HepG2 (cell line): ENCODE measurements at regions not wholly inside any gene's neighbourhood (a gene's known extent, or its start where the extent isn't known, plus 50 kb on each side); places are given as distances from the start of the nearest gene placed in this dataset.

ENCODE experiments used
- ATAC-seq: fragments of 200-7000 bp; cut with Tn5 transposase; 3 replicates; pipeline ENCODE4 v1.9.1; 2020; ENCODE audit warnings: mild to moderate bottlenecking, moderate library complexity
- BruUV-seq: library from RNA; stranded (reverse); fragments of 400-500 nt; replicated peaks from 2 replicates; lab custom pipeline; 2021; lab: Mats Ljungman, UMichigan
- CTCF ChIA-PET: fragments of 300-600 bp; formaldehyde crosslinking; extraction: SDS; loops from one replicate; lab custom pipeline; 2021; ENCODE audit warnings: low total read pairs, inconsistent platforms, low intra/inter-chr PET ratio; lab: Yijun Ruan, JAX
- POLR2A ChIA-PET: fragments of 350-600 bp; sonication (Branson Sonifier 250); formaldehyde crosslinking; loops from one replicate; lab custom pipeline; 2020; ENCODE audit warnings: antibody characterized with exemption, inconsistent platforms; lab: Yijun Ruan, JAX
- DNase-seq: peaks from one replicate; pipeline ENCODE4 v3.0.0-alpha.2; 2015; ENCODE audit warnings: low spot score
- FAIRE-seq: peaks from 3 replicates; lab custom pipeline; 2011; peaks lifted over from hg19 to GRCh38; lab: Jason Lieb, UNC
- H2AFZ ChIP-seq: one replicate; pipeline ENCODE4 v1.6.1; 2011; ENCODE audit warnings: low read length, inconsistent platforms
- H3K27ac ChIP-seq: fragments of 300-600 bp; 3 replicates; pipeline ENCODE4 v1.8.0; 2011; ENCODE audit warnings: mixed run types, mild to moderate bottlenecking, mixed read lengths, low read length, inconsistent platforms; ENCODE audit not compliant: insufficient read depth; ENCODE audit errors: extremely low read length
- H3K27me3 ChIP-seq, 2 experiments: fragments of 200-600 bp in 1 of 2; 2 replicates in 1 of 2; 3 replicates in 1 of 2; pipeline versions ENCODE4 v1.6.0 to v1.8.0; 2011; ENCODE audit warnings: low read length in 2 of 2, mild to moderate bottlenecking in 2 of 2, moderate library complexity in 2 of 2, inconsistent platforms in 1 of 2; ENCODE audit not compliant: insufficient read depth in 2 of 2, control insufficient read depth in 1 of 2
- H3K36me3 ChIP-seq, 2 experiments: fragments of 200-600 bp in 1 of 2; replicated peaks in 1 of 2; 2 replicates in 1 of 2; 3 replicates in 1 of 2; pipeline versions ENCODE4 v1.5.1 to v1.8.0; 2011; ENCODE audit warnings: low read length in 2 of 2, inconsistent platforms in 1 of 2; ENCODE audit not compliant: insufficient read depth in 2 of 2, control insufficient read depth in 1 of 2
- H3K4me1 ChIP-seq: 2 replicates; pipeline ENCODE4 v1.5.1; 2012; ENCODE audit warnings: low read length, inconsistent platforms; ENCODE audit not compliant: insufficient read depth
- H3K4me2 ChIP-seq: 2 replicates; pipeline ENCODE4 v1.6.0; 2011; ENCODE audit warnings: low read depth, low read length, inconsistent platforms
- H3K4me3 ChIP-seq, 3 experiments: fragments of 200-600 bp in 1 of 3; sonication (generic), shearing (Covaris generic) in 1 of 3; replicated peaks in 1 of 3; 2 replicates each; pipeline ENCODE4 v1.5.1; 2011 to 2016; ENCODE audit warnings: low read length in 3 of 3, inconsistent platforms in 2 of 3, low read depth in 2 of 3, mild to moderate bottlenecking in 2 of 3, control low read depth in 1 of 3, mixed read lengths in 1 of 3; ENCODE audit not compliant: insufficient read depth in 1 of 3
- H3K79me2 ChIP-seq: one replicate; pipeline ENCODE4 v1.6.1; 2011; ENCODE audit warnings: low read length, inconsistent platforms; ENCODE audit not compliant: insufficient read depth
- H3K9ac ChIP-seq: 2 replicates; pipeline ENCODE4 v1.6.0; 2011; ENCODE audit warnings: mild to moderate bottlenecking, low read depth, low read length, inconsistent platforms; ENCODE audit not compliant: insufficient read depth
- H3K9me3 ChIP-seq: 2 replicates; pipeline ENCODE4 v1.5.1; 2012; ENCODE audit warnings: mild to moderate bottlenecking, low read length
- H4K20me1 ChIP-seq: 2 replicates; pipeline ENCODE4 v1.6.0; 2011; ENCODE audit warnings: inconsistent platforms, mild to moderate bottlenecking, low read length, moderate library complexity; ENCODE audit not compliant: insufficient read depth
- AGO1 ChIP-seq: fragments of 200-400 bp; formaldehyde crosslinking; IDR thresholded peaks from 2 replicates; pipeline ENCODE4 v1.6.1; 2017; ENCODE audit warnings: mild to moderate bottlenecking, low read depth, low read length, moderate library complexity; ENCODE audit not compliant: poor library complexity, severe bottlenecking
- FOXK2 ChIP-seq: fragments of 450-650 bp; IDR thresholded peaks from 2 replicates; pipeline ENCODE4 v1.6.1; 2016
- GLI4 ChIP-seq: sonication (generic); formaldehyde crosslinking; IDR thresholded peaks from 2 replicates; pipeline ENCODE4 v1.5.1; 2020; ENCODE audit warnings: missing genetic modification reagents, mild to moderate bottlenecking, moderate library complexity, borderline replicate concordance
- KDM3A ChIP-seq: IDR thresholded peaks from 2 replicates; pipeline ENCODE4 v1.6.1; 2018; ENCODE audit warnings: low read depth, missing compliant biosample characterization
- KDM5B ChIP-seq: sonication (generic); formaldehyde crosslinking; IDR thresholded peaks from 2 replicates; pipeline ENCODE4 v1.4.0; 2020; ENCODE audit warnings: missing genetic modification reagents, mild to moderate bottlenecking, borderline replicate concordance
- RERE ChIP-seq: IDR thresholded peaks from 2 replicates; pipeline ENCODE4 v1.6.1; 2016; ENCODE audit warnings: low read depth, missing genetic modification reagents, missing compliant biosample characterization
- SNAPC5 ChIP-seq: sonication (generic); formaldehyde crosslinking; IDR thresholded peaks from 2 replicates; pipeline ENCODE4 v1.8.1; 2023; ENCODE audit warnings: mild to moderate bottlenecking, missing genetic modification reagents, borderline replicate concordance
- SP5 ChIP-seq: IDR thresholded peaks from 2 replicates; pipeline ENCODE4 v1.6.1; 2016; ENCODE audit warnings: low read depth, borderline replicate concordance
- TEF ChIP-seq: sonication (generic); formaldehyde crosslinking; IDR thresholded peaks from 2 replicates; pipeline ENCODE4 v1.5.0; 2020; ENCODE audit warnings: missing genetic modification reagents
- ZFP1 ChIP-seq: IDR thresholded peaks from 2 replicates; pipeline ENCODE4 v1.6.1; 2016
- ZNF891 ChIP-seq: sonication (generic); formaldehyde crosslinking; IDR thresholded peaks from 2 replicates; pipeline ENCODE4 v1.5.0; 2020; ENCODE audit warnings: mild to moderate bottlenecking, missing genetic modification reagents
- WGBS: methylation state at CpG from one replicate; pipeline ENCODE4 v1.1.6; 2017; ENCODE audit warnings: low lambda C conversion rate; 5-methylcytosine and 5-hydroxymethylcytosine counted together
- in situ Hi-C: cut with HindIII; loops from 2 replicates; pipeline ENCODE4 v1.10.0; 2017; ENCODE audit warnings: low pct_unique_long_range_greater_than_20kb; ENCODE audit not compliant: extremely low pct_ligation_motif_present
- intact Hi-C: fragments of 100-400 bp; cut with micrococcal nuclease; formaldehyde crosslinking; loops from one replicate; pipeline ENCODE4 v1.10.0; 2022; ENCODE audit not compliant: unreplicated experiment

- no peak for TF ChIP-seq RERE (CRISPR knock-in tag)
- no peak for TF ChIP-seq GLI4 (CRISPR knock-in tag)
- no peak for TF ChIP-seq ZFP1 (CRISPR knock-in tag)
- TF ChIP-seq KDM3A (CRISPR knock-in tag), result no peak
- no peak for TF ChIP-seq AGO1
- TF ChIP-seq ZNF891 (CRISPR knock-in tag), result no peak
- TF ChIP-seq SP5 (CRISPR knock-in tag), result no peak
- TF ChIP-seq FOXK2, result no peak
- TF ChIP-seq SNAPC5, result no peak
These were observed 489.5 kb downstream of the STIM2 start (continued) for GRCh38 chr4:27350161-27350560.

GRCh38 chr4:27357283-27357682 lies 496.6 kb downstream of the STIM2 start:
- Histone ChIP-seq H3K27me3 (no peaks in the 10 kb centered on the region), H3K4me2 (no peak overlapping the region), H3K9ac (no peak overlapping the region), H3K79me2 (no peaks in the 10 kb centered on the region), H3K27ac (no peak overlapping the region), H4K20me1 (no peaks in the 10 kb centered on the region), H3K9me3 (no peaks in the 10 kb centered on the region), H3K4me1 (no peaks in the 10 kb centered on the region), H2AFZ (no peak overlapping the region), H3K4me3 (no peak overlapping the region), H3K36me3 (no peaks in the 10 kb centered on the region)
- TF ChIP-seq TEF (CRISPR knock-in tag), result 0 out of 2 replicates have a peak, but pooled peaks have one; percentile 26
- no peak for TF ChIP-seq KDM5B (CRISPR knock-in tag)
- CTCF ChIA-PET, result no interaction called here
- POLR2A ChIA-PET, result no interaction called here
- 3% methylated on average over 6 of the region's 6 CpGs for WGBS
- intact Hi-C loops (no loop called here), in situ Hi-C loops (no loop called here)
- ATAC-seq (no peak), DNase-seq (no peak), FAIRE-seq (no peak)
- no TSS peak for BruUV-seq
